GM12873 (cell line): ENCODE measurements at regions not wholly inside any gene's neighbourhood (a gene's known extent, or its start where the extent isn't known, plus 50 kb on each side); places are given as distances from the start of the nearest gene placed in this dataset.

Source experiments
- CTCF ChIP-seq: IDR thresholded peaks from 2 replicates; pipeline ENCODE4 v1.5.1; 2012; ENCODE audit warnings: low read depth, mild to moderate bottlenecking, moderate library complexity, low read length, control low read depth; ENCODE audit not compliant: insufficient read depth; ENCODE audit errors: missing control alignments

- TF ChIP-seq CTCF = no peak
Observed at GRCh38 chr10:78769526-78769925, 299.2 kb upstream of the ZMIZ1 start.

GRCh38 chr10:78770167-78771090, 298.3 kb upstream of the ZMIZ1 start:
- TF ChIP-seq CTCF = no peak

GRCh38 chr10:78771260-78771659, 297.5 kb upstream of the ZMIZ1 start:
- TF ChIP-seq CTCF = no peak

GRCh38 chr10:78771808-78772455, 296.8 kb upstream of the ZMIZ1 start:
- TF ChIP-seq CTCF = no peak

GRCh38 chr10:78772486-78772885, 296.3 kb upstream of the ZMIZ1 start:
- no peak for TF ChIP-seq CTCF

- TF ChIP-seq CTCF = no peak
Observed at GRCh38 chr10:78772986-78773530, 295.7 kb upstream of the ZMIZ1 start.

- TF ChIP-seq CTCF = no peak
Observed at GRCh38 chr10:78774614-78774998, 294.2 kb upstream of the ZMIZ1 start.
